Duodenal mucosa (tissue), 2 donors: ENCODE measurements at regions not wholly inside any gene's neighbourhood (a gene's known extent, or its start where the extent isn't known, plus 50 kb on each side); places are given as distances from the start of the nearest gene placed in this dataset.

Experiments used
- H3K27ac ChIP-seq: one replicate; pipeline ENCODE4 v1.7.0; 2013; ENCODE audit warnings: low read depth, low read length
- H3K27me3 ChIP-seq, 2 donors: one replicate each; pipeline ENCODE4 v1.7.0; 2013; ENCODE audit warnings: low read length in 2 of 2, control low read depth in 1 of 2; ENCODE audit not compliant: insufficient read depth in 2 of 2, control insufficient read depth in 1 of 2
- H3K36me3 ChIP-seq, 2 donors: one replicate each; pipeline ENCODE4 v1.7.0; 2013; ENCODE audit warnings: low read length in 2 of 2, control low read depth in 1 of 2; ENCODE audit not compliant: insufficient read depth in 2 of 2, control insufficient read depth in 1 of 2
- H3K4me1 ChIP-seq, 2 donors: one replicate each; pipeline ENCODE4 v1.7.0; 2013; ENCODE audit warnings: low read length in 2 of 2, control low read depth in 1 of 2; ENCODE audit not compliant: insufficient read depth in 2 of 2, control insufficient read depth in 1 of 2
- H3K4me3 ChIP-seq, 2 donors: one replicate each; pipeline ENCODE4 v1.7.0; 2013; ENCODE audit warnings: low read length in 2 of 2, low read depth in 1 of 2
- H3K9ac ChIP-seq, 2 donors: one replicate each; pipeline ENCODE4 v1.7.0; 2013; ENCODE audit warnings: low read length in 2 of 2, low read depth in 1 of 2
- H3K9me3 ChIP-seq, 2 donors: one replicate each; pipeline ENCODE4 v1.7.0; 2013; ENCODE audit warnings: low read length in 2 of 2, control low read depth in 1 of 2; ENCODE audit not compliant: control insufficient read depth in 1 of 2

- H3K9ac ChIP-seq: no peak overlapping the region
- no peak overlapping the region for H3K27ac ChIP-seq
- H3K4me3 ChIP-seq: no peak overlapping the region
- no peaks in the 10 kb centered on the region for H3K9me3 ChIP-seq
- H3K4me1 ChIP-seq: peaks cover 13 to 17% of the 10 kb centered on the region in 2 donors
- no peaks in the 10 kb centered on the region for H3K36me3 ChIP-seq
- no peaks in the 10 kb centered on the region for H3K27me3 ChIP-seq
Measured at GRCh38 chr20:19847383-19847782, 89.3 kb downstream of the RIN2 start.

GRCh38 chr20:19849341-19850197 lies 91.5 kb downstream of the RIN2 start:
- H3K36me3 ChIP-seq: no peaks in the 10 kb centered on the region
- H3K9me3 ChIP-seq: no peaks in the 10 kb centered on the region
- no peak overlapping the region for H3K9ac ChIP-seq
- no peak overlapping the region for H3K4me3 ChIP-seq
- H3K27me3 ChIP-seq: no peaks in the 10 kb centered on the region
- H3K27ac ChIP-seq: no peak overlapping the region
- peaks cover 13 to 17% of the 10 kb centered on the region in 2 donors for H3K4me1 ChIP-seq

- Histone ChIP-seq H3K4me1 (peaks cover 13 to 17% of the 10 kb centered on the region in 2 donors), H3K4me3 (no peak overlapping the region), H3K27ac (no peak overlapping the region), H3K36me3 (no peaks in the 10 kb centered on the region), H3K9ac (no peak overlapping the region), H3K9me3 (no peaks in the 10 kb centered on the region), H3K27me3 (no peaks in the 10 kb centered on the region)
Measured at GRCh38 chr20:19850198-19850533, 92.1 kb downstream of the RIN2 start.

- H3K4me3 ChIP-seq: no peak overlapping the region
- no peak overlapping the region for H3K27ac ChIP-seq
- H3K4me1 ChIP-seq: peaks cover 13 to 17% of the 10 kb centered on the region in 2 donors
- no peaks in the 10 kb centered on the region for H3K27me3 ChIP-seq
- H3K9me3 ChIP-seq: no peaks in the 10 kb centered on the region
- H3K9ac ChIP-seq: no peak overlapping the region
- H3K36me3 ChIP-seq: no peaks in the 10 kb centered on the region
Measured at GRCh38 chr20:19851861-19852260, 93.8 kb downstream of the RIN2 start.

GRCh38 chr20:19855416-19855815 lies 97.4 kb downstream of the RIN2 start:
- Histone ChIP-seq H3K27ac (no peak overlapping the region), H3K9me3 (no peaks in the 10 kb centered on the region), H3K36me3 (no peaks in the 10 kb centered on the region), H3K4me1 (peaks cover 8 to 14% of the 10 kb centered on the region in 2 donors), H3K4me3 (no peak overlapping the region), H3K27me3 (no peaks in the 10 kb centered on the region), H3K9ac (no peak overlapping the region)

GRCh38 chr20:19858466-19859371 lies 100.7 kb downstream of the RIN2 start:
- Histone ChIP-seq H3K4me1 (peaks cover 14 to 20% of the 10 kb centered on the region in 2 donors), H3K9ac (no peak overlapping the region), H3K27me3 (no peaks in the 10 kb centered on the region), H3K9me3 (no peaks in the 10 kb centered on the region), H3K36me3 (no peaks in the 10 kb centered on the region), H3K4me3 (no peak overlapping the region), H3K27ac (no peak overlapping the region)

GRCh38 chr20:19859444-19859843 lies 101.4 kb downstream of the RIN2 start:
- Histone ChIP-seq H3K27me3 (no peaks in the 10 kb centered on the region), H3K9ac (no peak overlapping the region), H3K27ac (no peak overlapping the region), H3K4me1 (peaks cover 14 to 20% of the 10 kb centered on the region in 2 donors), H3K9me3 (no peaks in the 10 kb centered on the region), H3K4me3 (no peak overlapping the region), H3K36me3 (no peaks in the 10 kb centered on the region)

GRCh38 chr20:19860737-19861136 lies 102.7 kb downstream of the RIN2 start:
- H3K9ac ChIP-seq: peak overlapping the region in 1 of 2 donors; percentile 45
- H3K27ac ChIP-seq: no peak overlapping the region
- H3K9me3 ChIP-seq: no peaks in the 10 kb centered on the region
- no peaks in the 10 kb centered on the region for H3K36me3 ChIP-seq
- no peaks in the 10 kb centered on the region for H3K27me3 ChIP-seq
- H3K4me1 ChIP-seq: peaks cover 14 to 20% of the 10 kb centered on the region in 2 donors
- peak overlapping the region in 1 of 2 donors; percentile 42 for H3K4me3 ChIP-seq

- peaks cover 14 to 20% of the 10 kb centered on the region in 2 donors for H3K4me1 ChIP-seq
- peak overlapping the region in 1 of 2 donors; percentile 45 for H3K9ac ChIP-seq
- no peaks in the 10 kb centered on the region for H3K27me3 ChIP-seq
- no peaks in the 10 kb centered on the region for H3K36me3 ChIP-seq
- no peak overlapping the region for H3K27ac ChIP-seq
- H3K4me3 ChIP-seq: peak overlapping the region in 1 of 2 donors; percentile 42
- no peaks in the 10 kb centered on the region for H3K9me3 ChIP-seq
Measured at GRCh38 chr20:19861147-19861759, 103.2 kb downstream of the RIN2 start.

- no peaks in the 10 kb centered on the region for H3K27me3 ChIP-seq
- no peak overlapping the region for H3K9ac ChIP-seq
Measured at GRCh38 chr20:19864130-19864529, 106.1 kb downstream of the RIN2 start.

More at GRCh38 chr20:19864130-19864529, 106.1 kb downstream of the RIN2 start:
- H3K4me3 ChIP-seq: no peak overlapping the region
- H3K4me1 ChIP-seq: peaks cover 14 to 17% of the 10 kb centered on the region in 2 donors
- H3K36me3 ChIP-seq: no peaks in the 10 kb centered on the region
- no peaks in the 10 kb centered on the region for H3K9me3 ChIP-seq
- H3K27ac ChIP-seq: no peak overlapping the region
